Activated CD4-positive, alpha-beta T cell treated with anti-CD3 and anti-CD28 coated beads, Interleukin-2, amount 10 ng/mL, durations not matched to agents 24 days and 14 days (primary cell): ENCODE measurements at regions not wholly inside any gene's neighbourhood (a gene's known extent, or its start where the extent isn't known, plus 50 kb on each side); places are given as distances from the start of the nearest gene placed in this dataset.

Experiments used
- DNase-seq: peaks from one replicate; pipeline ENCODE4 v3.0.0; 2022
- H3K27ac Mint-ChIP-seq: one replicate; pipeline ENCODE4 v1.8.0; 2022; ENCODE audit warnings: mild to moderate bottlenecking, mixed read lengths
- H3K27me3 Mint-ChIP-seq: one replicate; pipeline ENCODE4 v1.8.0; 2022; ENCODE audit warnings: mixed read lengths
- H3K36me3 Mint-ChIP-seq: one replicate; pipeline ENCODE4 v1.8.0; 2022; ENCODE audit warnings: low read depth, mild to moderate bottlenecking, mixed read lengths
- H3K4me1 Mint-ChIP-seq: one replicate; pipeline ENCODE4 v1.8.0; 2021; ENCODE audit warnings: mixed read lengths
- H3K4me3 Mint-ChIP-seq: one replicate; pipeline ENCODE4 v1.8.0; 2022; ENCODE audit warnings: mild to moderate bottlenecking, moderate library complexity, mixed read lengths
- H3K9me3 Mint-ChIP-seq: one replicate; pipeline ENCODE4 v1.8.0; 2021; ENCODE audit warnings: mixed read lengths
- intact Hi-C: fragments of 100-400 bp; cut with micrococcal nuclease; formaldehyde crosslinking; loops from one replicate; pipeline ENCODE4 v1.15.1; 2023

- Mint-ChIP-seq H3K9me3 (no peaks in the 10 kb centered on the region), H3K4me3 (no peak overlapping the region), H3K36me3 (no peaks in the 10 kb centered on the region), H3K27me3 (no peaks in the 10 kb centered on the region), H3K27ac (no peak overlapping the region), H3K4me1 (no peaks in the 10 kb centered on the region)
- intact Hi-C loops, result no loop called here
- no peak for DNase-seq
Measured at GRCh38 chr3:168485936-168486335, 390.2 kb upstream of the GOLIM4 start.

- Mint-ChIP-seq H3K4me1 (no peaks in the 10 kb centered on the region), H3K4me3 (no peak overlapping the region), H3K27me3 (no peaks in the 10 kb centered on the region), H3K36me3 (no peaks in the 10 kb centered on the region), H3K27ac (no peak overlapping the region), H3K9me3 (no peaks in the 10 kb centered on the region)
- no peak for DNase-seq
- intact Hi-C loops, result no loop called here
Measured at GRCh38 chr3:168476360-168476980, 380.7 kb upstream of the GOLIM4 start.

GRCh38 chr3:168475704-168476103 is 380.0 kb upstream of the GOLIM4 start:
- no peak for DNase-seq
- Mint-ChIP-seq H3K4me1 (no peaks in the 10 kb centered on the region), H3K27ac (no peak overlapping the region), H3K36me3 (no peaks in the 10 kb centered on the region), H3K9me3 (no peaks in the 10 kb centered on the region), H3K4me3 (no peak overlapping the region), H3K27me3 (no peaks in the 10 kb centered on the region)
- intact Hi-C loops, result no loop called here

- intact Hi-C loops, result no loop called here
- H3K4me1 Mint-ChIP-seq, result no peaks in the 10 kb centered on the region
- H3K27ac Mint-ChIP-seq, result no peak overlapping the region
- H3K36me3 Mint-ChIP-seq, result no peaks in the 10 kb centered on the region
- DNase-seq, result no peak
- H3K4me3 Mint-ChIP-seq, result no peak overlapping the region
- no peaks in the 10 kb centered on the region for H3K9me3 Mint-ChIP-seq
- H3K27me3 Mint-ChIP-seq, result no peaks in the 10 kb centered on the region
Measured at GRCh38 chr3:168473334-168473890, 377.7 kb upstream of the GOLIM4 start.

GRCh38 chr3:168472783-168473182 is 377.1 kb upstream of the GOLIM4 start:
- no peak for DNase-seq
- intact Hi-C loops, result no loop called here
- H3K36me3 Mint-ChIP-seq, result no peaks in the 10 kb centered on the region
- no peak overlapping the region for H3K27ac Mint-ChIP-seq
- H3K9me3 Mint-ChIP-seq, result no peaks in the 10 kb centered on the region
- no peaks in the 10 kb centered on the region for H3K4me1 Mint-ChIP-seq
- H3K27me3 Mint-ChIP-seq, result no peaks in the 10 kb centered on the region
- H3K4me3 Mint-ChIP-seq, result no peak overlapping the region

- intact Hi-C loops, result no loop called here
- Mint-ChIP-seq H3K9me3 (no peaks in the 10 kb centered on the region), H3K4me1 (no peaks in the 10 kb centered on the region), H3K27me3 (no peaks in the 10 kb centered on the region), H3K4me3 (no peak overlapping the region), H3K27ac (no peak overlapping the region), H3K36me3 (no peaks in the 10 kb centered on the region)
- DNase-seq, result no peak
Measured at GRCh38 chr3:168470380-168470779, 374.7 kb upstream of the GOLIM4 start.

GRCh38 chr3:168469436-168469835 is 373.7 kb upstream of the GOLIM4 start:
- intact Hi-C loops, result no loop called here
- Mint-ChIP-seq H3K9me3 (no peaks in the 10 kb centered on the region), H3K4me3 (no peak overlapping the region), H3K27me3 (no peaks in the 10 kb centered on the region), H3K4me1 (no peaks in the 10 kb centered on the region), H3K36me3 (no peaks in the 10 kb centered on the region), H3K27ac (no peak overlapping the region)
- no peak for DNase-seq

GRCh38 chr3:168467115-168467714 is 371.5 kb upstream of the GOLIM4 start:
- Mint-ChIP-seq H3K36me3 (no peaks in the 10 kb centered on the region), H3K27ac (no peak overlapping the region), H3K27me3 (no peaks in the 10 kb centered on the region), H3K4me3 (no peak overlapping the region), H3K9me3 (no peaks in the 10 kb centered on the region), H3K4me1 (no peaks in the 10 kb centered on the region)
- no peak for DNase-seq
- intact Hi-C loops, result no loop called here

GRCh38 chr3:168461793-168462192 is 366.1 kb upstream of the GOLIM4 start:
- intact Hi-C loops, result no loop called here
- no peak for DNase-seq
- Mint-ChIP-seq H3K27ac (no peak overlapping the region), H3K27me3 (no peaks in the 10 kb centered on the region), H3K9me3 (no peaks in the 10 kb centered on the region), H3K4me3 (no peak overlapping the region), H3K4me1 (no peaks in the 10 kb centered on the region), H3K36me3 (no peaks in the 10 kb centered on the region)

GRCh38 chr3:168459226-168459784 is 363.6 kb upstream of the GOLIM4 start:
- no peak for DNase-seq
- Mint-ChIP-seq H3K27me3 (no peaks in the 10 kb centered on the region), H3K36me3 (no peaks in the 10 kb centered on the region), H3K4me1 (no peaks in the 10 kb centered on the region), H3K9me3 (no peaks in the 10 kb centered on the region), H3K27ac (no peak overlapping the region), H3K4me3 (no peak overlapping the region)
- intact Hi-C loops, result no loop called here

GRCh38 chr3:168457954-168458539 is 362.3 kb upstream of the GOLIM4 start:
- no peak for DNase-seq
- Mint-ChIP-seq H3K27me3 (no peaks in the 10 kb centered on the region), H3K9me3 (no peaks in the 10 kb centered on the region), H3K4me3 (no peak overlapping the region), H3K27ac (no peak overlapping the region), H3K4me1 (no peaks in the 10 kb centered on the region), H3K36me3 (no peaks in the 10 kb centered on the region)
- intact Hi-C loops, result no loop called here

GRCh38 chr3:168455814-168456213 is 360.1 kb upstream of the GOLIM4 start:
- no peak for DNase-seq
- Mint-ChIP-seq H3K9me3 (no peaks in the 10 kb centered on the region), H3K4me1 (no peaks in the 10 kb centered on the region), H3K4me3 (no peak overlapping the region), H3K27ac (no peak overlapping the region), H3K27me3 (no peaks in the 10 kb centered on the region), H3K36me3 (no peaks in the 10 kb centered on the region)
- intact Hi-C loops, result no loop called here

GRCh38 chr3:168453623-168454022 is 357.9 kb upstream of the GOLIM4 start:
- intact Hi-C loops, result no loop called here
- H3K4me1 Mint-ChIP-seq, result no peaks in the 10 kb centered on the region
- H3K9me3 Mint-ChIP-seq, result no peaks in the 10 kb centered on the region
- no peaks in the 10 kb centered on the region for H3K27me3 Mint-ChIP-seq
- DNase-seq, result no peak
- no peak overlapping the region for H3K27ac Mint-ChIP-seq
- no peak overlapping the region for H3K4me3 Mint-ChIP-seq
- H3K36me3 Mint-ChIP-seq, result no peaks in the 10 kb centered on the region

GRCh38 chr3:168443965-168444364 is 348.2 kb upstream of the GOLIM4 start:
- H3K4me1 Mint-ChIP-seq, result no peaks in the 10 kb centered on the region
- intact Hi-C loops, result no loop called here
- H3K4me3 Mint-ChIP-seq, result no peak overlapping the region
- H3K27me3 Mint-ChIP-seq, result no peaks in the 10 kb centered on the region
- DNase-seq, result no peak
- no peak overlapping the region for H3K27ac Mint-ChIP-seq
- no peaks in the 10 kb centered on the region for H3K9me3 Mint-ChIP-seq
- no peaks in the 10 kb centered on the region for H3K36me3 Mint-ChIP-seq
